Stomach (tissue), 4 donors: ENCODE measurements at regions not wholly inside any gene's neighbourhood (a gene's known extent, or its start where the extent isn't known, plus 50 kb on each side); places are given as distances from the start of the nearest gene placed in this dataset.

Experiments used
- CTCF ChIP-seq, 7 experiments: fragments of 450-650 bp in 4 of 7; fragments of 200-600 bp in 3 of 7; sonication (generic) in 3 of 7; IDR thresholded peaks; one replicate each; pipeline ENCODE4 v1.5.1; 2016 to 2019; ENCODE audit warnings: antibody characterized with exemption in 7 of 7, control low read depth in 2 of 7, mild to moderate bottlenecking in 1 of 7
- POLR2A ChIP-seq, 4 donors: fragments of 450-650 bp; IDR thresholded peaks; one replicate each; pipeline ENCODE4 v1.6.1; 2016; ENCODE audit warnings: antibody characterized with exemption in 4 of 4, control low read depth in 2 of 4, mild to moderate bottlenecking in 1 of 4, moderate library complexity in 1 of 4
- POLR2AphosphoS5 ChIP-seq, 3 donors: sonication (generic); formaldehyde crosslinking; IDR thresholded peaks; one replicate each; pipeline ENCODE4 v1.6.1; 2016; ENCODE audit warnings: antibody characterized with exemption in 3 of 3

- no peak for TF ChIP-seq CTCF (IDR thresholded peaks at IDR 0.05)
- TF ChIP-seq POLR2A (IDR thresholded peaks at IDR 0.05) = no peak
- no peak for TF ChIP-seq POLR2AphosphoS5 (IDR thresholded peaks at IDR 0.05)
These were observed 598.3 kb upstream of the FAM174A start for GRCh38 chr5:99936911-99937310.
